ENCODE measurements at regions not wholly inside any gene's neighbourhood (a gene's known extent, or its start where the extent isn't known, plus 50 kb on each side); places are given as distances from the start of the nearest gene placed in this dataset.

DNA sequence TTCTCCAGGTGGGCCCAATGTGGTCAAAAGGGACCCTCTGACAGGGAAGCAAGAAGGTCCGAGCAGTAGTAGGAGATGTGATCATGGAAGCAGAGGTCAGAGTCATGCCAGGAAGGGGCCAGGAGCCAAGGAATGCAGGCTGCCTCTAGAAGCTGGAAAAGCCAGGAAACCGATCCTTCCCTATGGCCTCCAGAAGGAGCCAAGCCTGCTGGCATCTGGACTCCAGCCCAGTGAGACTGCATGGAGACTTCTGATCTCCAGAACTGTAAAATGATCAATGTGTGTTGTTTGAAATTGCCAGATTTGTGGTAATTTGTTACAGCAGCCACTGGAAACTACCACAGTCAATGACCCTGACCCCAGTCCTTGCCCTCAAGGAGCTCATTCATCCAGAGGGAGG, 56.8 kb upstream of the SPATA12 start:
- TF ChIP-seq, protein P1, sequence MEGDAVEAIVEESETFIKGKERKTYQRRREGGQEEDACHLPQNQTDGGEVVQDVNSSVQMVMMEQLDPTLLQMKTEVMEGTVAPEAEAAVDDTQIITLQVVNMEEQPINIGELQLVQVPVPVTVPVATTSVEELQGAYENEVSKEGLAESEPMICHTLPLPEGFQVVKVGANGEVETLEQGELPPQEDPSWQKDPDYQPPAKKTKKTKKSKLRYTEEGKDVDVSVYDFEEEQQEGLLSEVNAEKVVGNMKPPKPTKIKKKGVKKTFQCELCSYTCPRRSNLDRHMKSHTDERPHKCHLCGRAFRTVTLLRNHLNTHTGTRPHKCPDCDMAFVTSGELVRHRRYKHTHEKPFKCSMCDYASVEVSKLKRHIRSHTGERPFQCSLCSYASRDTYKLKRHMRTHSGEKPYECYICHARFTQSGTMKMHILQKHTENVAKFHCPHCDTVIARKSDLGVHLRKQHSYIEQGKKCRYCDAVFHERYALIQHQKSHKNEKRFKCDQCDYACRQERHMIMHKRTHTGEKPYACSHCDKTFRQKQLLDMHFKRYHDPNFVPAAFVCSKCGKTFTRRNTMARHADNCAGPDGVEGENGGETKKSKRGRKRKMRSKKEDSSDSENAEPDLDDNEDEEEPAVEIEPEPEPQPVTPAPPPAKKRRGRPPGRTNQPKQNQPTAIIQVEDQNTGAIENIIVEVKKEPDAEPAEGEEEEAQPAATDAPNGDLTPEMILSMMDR (conservative IDR thresholded peaks at IDR 0.05; ENCODE audit: low read depth, low read length), result no peak
- TF ChIP-seq POLR2A (IDR thresholded peaks at IDR 0.05; ENCODE audit: low read depth, low read length), result no peak
- no peak for TF ChIP-seq BHLHE40 (IDR thresholded peaks at IDR 0.05; ENCODE audit: low read depth, low read length)
- no peak for TF ChIP-seq MXI1 (IDR thresholded peaks at IDR 0.05; ENCODE audit: borderline replicate concordance, low read depth, low read length)
- no peak for TF ChIP-seq SMC3 (IDR thresholded peaks at IDR 0.05; ENCODE audit: low read depth, low read length)
- no peak for TF ChIP-seq NFE2L2 (IDR thresholded peaks at IDR 0.05; ENCODE audit: low read depth, low read length)
